IPS-20b (cell line): ENCODE measurements at regions not wholly inside any gene's neighbourhood (a gene's known extent, or its start where the extent isn't known, plus 50 kb on each side); places are given as distances from the start of the nearest gene placed in this dataset.

Source experiments
- H3K27ac ChIP-seq: one replicate; pipeline ENCODE4 v1.5.1; 2013; ENCODE audit warnings: low read length
- H3K27me3 ChIP-seq: 2 replicates; pipeline ENCODE4 v1.6.1; 2013; ENCODE audit warnings: mild to moderate bottlenecking, low read length, inconsistent platforms; ENCODE audit not compliant: insufficient read depth
- H3K36me3 ChIP-seq: 2 replicates; pipeline ENCODE4 v1.6.1; 2013; ENCODE audit warnings: low read depth, mild to moderate bottlenecking, inconsistent platforms, low read length, moderate library complexity; ENCODE audit not compliant: insufficient read depth
- H3K4me1 ChIP-seq: 2 replicates; pipeline ENCODE4 v1.6.1; 2013; ENCODE audit warnings: mild to moderate bottlenecking, control low read depth, inconsistent platforms, low read length, moderate library complexity; ENCODE audit not compliant: insufficient read depth
- H3K4me3 ChIP-seq: 2 replicates; pipeline ENCODE4 v1.5.1; 2013; ENCODE audit warnings: mild to moderate bottlenecking, low read length, inconsistent platforms
- H3K9ac ChIP-seq: 2 replicates; pipeline ENCODE4 v1.6.1; 2013; ENCODE audit warnings: low read depth, mild to moderate bottlenecking, inconsistent platforms, low read length, moderate library complexity
- H3K9me3 ChIP-seq: 2 replicates; pipeline ENCODE4 v1.6.1; 2013; ENCODE audit warnings: mild to moderate bottlenecking, low read depth, low read length, inconsistent platforms; ENCODE audit not compliant: insufficient read depth

DNA sequence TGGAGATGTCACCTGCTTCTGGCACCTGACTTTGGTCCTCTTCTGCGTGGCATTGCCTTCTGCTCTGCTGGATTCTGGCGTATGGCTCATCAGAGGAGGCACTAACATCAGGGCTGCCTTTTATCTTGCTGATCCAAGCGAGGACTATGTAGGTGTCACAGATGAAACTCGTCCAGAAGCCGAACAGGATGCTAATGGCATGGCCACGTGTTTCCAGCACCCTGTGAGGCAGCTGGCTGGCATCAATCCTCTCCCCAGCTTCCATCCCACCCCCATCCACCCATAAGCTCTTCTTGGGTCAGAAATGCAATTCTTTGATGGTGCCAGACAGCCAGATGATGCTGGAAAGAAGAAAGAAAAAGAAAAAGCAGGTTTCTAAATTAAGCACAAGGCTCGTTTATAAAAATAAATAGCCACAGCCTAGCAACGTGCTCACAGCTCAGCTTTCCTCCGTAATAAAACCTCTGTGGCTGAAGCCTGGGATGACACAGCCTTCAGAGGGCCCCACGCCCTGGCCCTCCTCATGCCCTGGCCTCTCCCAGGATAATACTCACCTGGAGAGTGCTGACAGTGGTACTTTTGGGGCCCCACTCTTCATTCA, 212.9 kb upstream of the SERP2 start:
- no peaks in the 10 kb centered on the region; the same call in 1 of the 2 replicates for H3K9me3 ChIP-seq
- no peak overlapping the region for H3K4me3 ChIP-seq
- no peak overlapping the region for H3K27ac ChIP-seq
- H3K27me3 ChIP-seq = no peaks in the 10 kb centered on the region
- H3K9ac ChIP-seq = no peak overlapping the region
- H3K36me3 ChIP-seq = no peaks in the 10 kb centered on the region
- H3K4me1 ChIP-seq = peaks cover 4% of the 10 kb centered on the region; the same call in 1 of the 2 replicates

DNA sequence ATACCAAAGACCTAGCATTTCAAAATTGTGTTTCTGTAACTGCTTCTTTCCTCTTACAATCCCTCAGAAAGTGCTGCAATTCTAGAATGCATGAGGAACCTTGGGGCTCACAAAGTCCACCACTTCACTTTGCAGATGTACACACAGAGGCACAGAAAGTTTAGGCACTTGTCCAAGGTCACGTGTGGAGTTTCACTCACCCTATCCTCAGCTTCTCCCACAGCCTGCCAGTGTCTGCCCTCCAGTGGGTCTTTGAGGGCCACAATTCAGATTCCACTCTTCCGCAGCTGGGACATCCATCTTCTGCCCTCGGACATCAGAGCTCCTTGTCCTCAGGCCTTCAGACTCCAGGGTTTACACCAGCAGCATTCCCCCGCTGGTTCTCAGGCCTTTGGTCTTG, 210.5 kb upstream of the SERP2 start:
- no peaks in the 10 kb centered on the region; the same call in 1 of the 2 replicates for H3K9me3 ChIP-seq
- no peaks in the 10 kb centered on the region for H3K27me3 ChIP-seq
- H3K4me1 ChIP-seq = no peaks in the 10 kb centered on the region
- no peak overlapping the region for H3K4me3 ChIP-seq
- H3K27ac ChIP-seq = no peak overlapping the region
- no peaks in the 10 kb centered on the region for H3K36me3 ChIP-seq
- no peak overlapping the region for H3K9ac ChIP-seq

DNA sequence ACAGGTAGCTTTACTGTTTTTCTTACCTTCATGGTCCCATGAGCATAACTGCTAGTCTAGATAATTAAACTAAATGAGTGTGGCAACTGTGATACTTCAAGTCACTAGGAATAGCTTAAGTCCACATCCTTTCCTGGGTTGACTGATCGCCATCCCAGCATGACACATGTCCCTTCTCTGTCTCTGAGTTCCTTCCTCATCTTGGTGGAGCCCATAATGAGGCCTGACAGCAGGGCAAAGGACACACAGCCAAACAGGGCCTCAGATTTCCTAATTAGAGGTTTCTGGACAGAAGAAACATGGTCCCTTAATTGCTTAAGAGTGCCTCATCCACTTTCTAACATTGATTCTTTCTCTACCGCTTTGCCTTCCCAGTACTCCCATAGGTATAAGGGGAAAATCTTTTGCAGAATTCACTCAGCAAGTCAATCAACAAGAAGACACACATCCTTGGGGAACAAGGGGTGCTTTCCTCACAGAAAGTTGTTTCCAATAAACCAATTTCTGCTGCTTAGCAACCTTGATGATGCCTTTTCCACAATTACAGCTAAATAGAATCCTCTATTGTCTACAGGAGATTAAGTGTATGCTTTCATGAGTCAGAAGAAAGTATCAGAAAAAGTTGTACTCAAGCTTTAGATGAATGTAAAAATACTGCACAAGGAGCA, 208.3 kb upstream of the SERP2 start:
- Histone ChIP-seq H3K36me3 (no peaks in the 10 kb centered on the region), H3K4me3 (no peak overlapping the region), H3K4me1 (no peaks in the 10 kb centered on the region), H3K27ac (no peak overlapping the region), H3K9ac (no peak overlapping the region), H3K9me3 (no peaks in the 10 kb centered on the region), H3K27me3 (no peaks in the 10 kb centered on the region)

DNA sequence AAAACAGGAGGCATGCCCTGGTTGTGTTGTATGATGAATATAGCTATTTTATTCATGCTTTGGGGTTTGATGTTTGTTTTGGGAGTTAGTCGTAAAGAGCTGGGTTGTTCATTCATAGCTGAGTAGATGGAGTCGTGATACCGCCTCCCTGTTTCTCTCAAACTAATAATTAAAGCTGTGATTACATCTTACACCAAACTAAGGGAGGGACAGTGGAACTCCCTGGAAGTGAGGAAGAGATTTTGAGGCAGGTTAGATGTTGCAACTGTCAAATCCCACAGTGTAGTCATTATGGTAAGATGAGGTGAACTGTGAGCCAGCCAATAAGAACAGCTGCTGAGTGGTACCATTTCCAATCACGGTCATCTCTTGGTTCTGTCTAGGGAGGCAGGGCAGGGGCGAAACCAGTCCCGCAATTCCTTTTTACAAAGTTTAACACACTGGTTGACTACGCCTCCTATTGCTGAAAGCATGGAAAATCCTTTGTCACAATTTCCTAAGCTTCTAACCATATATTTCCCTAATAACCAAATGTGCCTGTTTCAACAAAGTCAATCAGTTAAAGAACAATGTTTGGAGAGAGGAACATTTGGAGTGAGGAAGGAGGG, 207.6 kb upstream of the SERP2 start:
- no peaks in the 10 kb centered on the region for H3K4me1 ChIP-seq
- H3K36me3 ChIP-seq = no peaks in the 10 kb centered on the region
- no peak overlapping the region for H3K4me3 ChIP-seq
- no peaks in the 10 kb centered on the region for H3K27me3 ChIP-seq
- no peak overlapping the region for H3K9ac ChIP-seq
- no peaks in the 10 kb centered on the region for H3K9me3 ChIP-seq
- no peak overlapping the region for H3K27ac ChIP-seq

DNA sequence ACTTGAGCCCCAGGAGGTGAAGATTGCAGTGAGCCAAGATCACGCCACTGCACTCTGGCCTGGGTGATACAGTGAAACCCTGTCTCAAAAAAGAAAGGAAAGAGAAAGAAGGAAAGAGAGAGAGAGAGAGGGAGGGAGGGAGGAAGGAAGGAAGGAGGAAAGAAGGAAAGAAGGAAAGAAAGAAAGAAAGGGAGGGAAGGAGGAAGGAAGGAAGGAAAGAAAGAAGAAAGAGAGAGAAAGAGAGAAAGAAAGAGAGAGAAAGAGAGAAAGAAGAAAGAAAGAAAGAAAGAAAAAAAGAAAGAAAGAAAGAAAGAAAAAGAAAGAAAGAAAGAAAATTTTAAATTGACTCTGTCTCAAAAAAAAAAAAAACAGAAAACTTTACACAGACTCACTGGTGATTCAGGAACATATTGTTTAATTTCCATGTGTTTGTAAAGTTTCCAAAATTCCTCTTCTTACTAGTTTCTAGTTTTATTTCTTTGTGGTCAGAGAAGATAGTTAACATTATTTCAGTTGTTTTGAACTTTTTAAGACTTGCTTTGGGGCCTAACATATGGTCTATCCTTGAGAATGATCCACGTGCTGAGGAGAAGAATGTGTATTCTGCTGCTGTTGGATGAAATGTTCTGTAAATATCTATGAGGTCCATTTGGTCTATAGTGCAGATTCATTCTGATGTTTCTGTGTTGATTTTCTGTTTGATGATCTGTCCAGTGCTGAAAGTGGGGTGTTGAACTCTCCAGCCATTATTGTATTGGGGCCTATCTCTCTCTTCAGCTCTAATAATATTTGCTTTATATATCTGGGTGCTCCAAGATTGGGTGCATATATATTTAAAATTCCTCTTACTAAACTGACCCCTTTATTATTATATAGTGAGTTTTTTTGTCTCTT, 204.4 kb upstream of the SERP2 start:
- no peak overlapping the region for H3K4me3 ChIP-seq
- no peaks in the 10 kb centered on the region for H3K27me3 ChIP-seq
- no peaks in the 10 kb centered on the region for H3K4me1 ChIP-seq
- no peak overlapping the region for H3K9ac ChIP-seq
- no peak overlapping the region for H3K27ac ChIP-seq
- no peaks in the 10 kb centered on the region for H3K9me3 ChIP-seq
- H3K36me3 ChIP-seq = no peaks in the 10 kb centered on the region

DNA sequence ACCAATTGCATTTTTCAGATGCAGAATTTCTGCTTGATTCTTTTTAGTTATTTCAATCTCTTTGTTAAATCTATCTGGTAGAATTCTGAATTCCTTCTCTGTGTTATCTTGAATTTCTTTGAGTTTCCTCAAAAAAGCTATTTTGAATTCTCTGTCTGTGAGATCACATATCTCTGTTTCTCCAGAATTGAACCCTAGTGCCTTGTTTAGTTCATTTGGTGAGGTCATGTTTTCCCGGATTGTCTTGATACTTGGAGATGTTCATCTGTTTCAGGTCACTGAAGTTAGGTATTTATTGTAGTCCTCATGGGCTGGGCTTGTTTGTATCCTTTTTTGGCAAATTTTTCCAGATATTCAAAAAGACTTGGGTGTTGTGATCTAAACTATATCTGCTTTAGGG, 202.9 kb upstream of the SERP2 start:
- H3K9ac ChIP-seq = no peak overlapping the region
- no peaks in the 10 kb centered on the region for H3K36me3 ChIP-seq
- H3K9me3 ChIP-seq = no peaks in the 10 kb centered on the region
- no peak overlapping the region for H3K27ac ChIP-seq
- H3K27me3 ChIP-seq = no peaks in the 10 kb centered on the region
- H3K4me3 ChIP-seq = no peak overlapping the region
- no peaks in the 10 kb centered on the region for H3K4me1 ChIP-seq

DNA sequence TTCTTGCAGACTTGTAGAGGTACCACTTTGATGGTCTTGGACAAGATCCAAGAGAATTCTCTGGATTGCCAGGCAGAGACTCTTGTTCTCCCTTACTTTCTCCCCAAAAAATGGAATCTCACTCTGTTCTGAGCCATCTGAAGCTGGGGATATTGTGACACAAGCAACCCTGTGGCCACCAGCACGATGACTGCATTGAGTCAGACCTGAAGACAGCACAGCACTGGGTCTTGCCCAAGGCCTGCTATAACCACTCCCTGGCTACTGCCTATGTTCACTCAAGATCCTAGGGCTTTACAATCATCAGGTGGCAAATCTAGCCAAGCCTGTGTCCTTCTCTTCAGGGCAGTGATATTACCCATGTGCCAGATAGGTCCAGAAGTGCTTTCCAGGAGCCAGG, 202.5 kb upstream of the SERP2 start:
- H3K27ac ChIP-seq = no peak overlapping the region
- H3K27me3 ChIP-seq = no peaks in the 10 kb centered on the region
- no peaks in the 10 kb centered on the region for H3K9me3 ChIP-seq
- H3K4me3 ChIP-seq = no peak overlapping the region
- H3K9ac ChIP-seq = no peak overlapping the region
- no peaks in the 10 kb centered on the region for H3K4me1 ChIP-seq
- H3K36me3 ChIP-seq = no peaks in the 10 kb centered on the region

DNA sequence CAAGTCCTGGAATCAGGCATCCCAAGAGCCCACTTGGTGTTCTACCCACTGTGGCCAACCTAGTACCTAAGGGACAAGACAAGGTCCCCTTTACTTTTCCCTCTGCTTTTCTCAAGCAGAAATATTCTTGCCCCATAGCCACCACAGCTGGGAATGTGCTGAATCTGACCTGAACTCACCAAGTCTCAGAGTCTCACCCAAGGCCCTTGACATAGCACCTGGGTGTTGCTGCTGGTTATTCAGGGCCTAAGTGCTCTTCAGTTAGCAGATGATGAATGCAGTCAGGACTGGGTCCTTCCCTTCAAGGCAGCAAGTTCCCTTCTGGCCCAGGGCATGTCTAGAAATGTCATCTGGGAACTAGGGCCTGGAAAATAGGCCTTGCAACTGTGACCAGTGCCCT, 201.8 kb upstream of the SERP2 start:
- Histone ChIP-seq H3K27ac (no peak overlapping the region), H3K9ac (no peak overlapping the region), H3K4me3 (no peak overlapping the region), H3K36me3 (no peaks in the 10 kb centered on the region), H3K4me1 (no peaks in the 10 kb centered on the region), H3K27me3 (no peaks in the 10 kb centered on the region), H3K9me3 (no peaks in the 10 kb centered on the region)

DNA sequence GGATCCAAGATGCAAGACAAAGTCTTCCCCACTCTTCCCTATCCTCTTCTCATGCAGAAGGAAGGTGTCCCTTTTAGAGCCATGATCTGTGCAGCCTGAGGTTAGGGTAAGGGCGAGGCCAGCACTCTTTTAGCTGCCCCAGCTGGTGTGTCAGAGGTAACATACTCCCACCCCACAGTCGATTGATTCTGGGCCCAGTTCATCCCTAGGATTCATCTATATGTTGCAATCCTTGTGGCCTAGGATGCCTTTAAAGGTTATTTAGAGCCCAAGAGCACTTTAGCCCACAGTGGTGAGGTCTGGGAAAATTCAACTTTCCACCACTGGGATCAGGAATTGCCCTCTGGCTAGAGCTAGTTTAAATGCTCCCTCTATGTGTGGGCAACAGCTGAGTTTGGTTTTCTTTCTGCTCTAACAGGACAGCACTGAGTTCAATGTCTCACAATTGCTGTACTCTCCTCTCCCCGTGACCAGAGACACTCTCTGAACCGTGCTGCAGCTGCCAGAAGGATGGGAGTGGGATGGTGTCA, 201.3 kb upstream of the SERP2 start:
- Histone ChIP-seq H3K9me3 (no peaks in the 10 kb centered on the region), H3K4me1 (no peaks in the 10 kb centered on the region), H3K36me3 (no peaks in the 10 kb centered on the region), H3K27me3 (no peaks in the 10 kb centered on the region), H3K9ac (no peak overlapping the region), H3K4me3 (no peak overlapping the region), H3K27ac (no peak overlapping the region)

DNA sequence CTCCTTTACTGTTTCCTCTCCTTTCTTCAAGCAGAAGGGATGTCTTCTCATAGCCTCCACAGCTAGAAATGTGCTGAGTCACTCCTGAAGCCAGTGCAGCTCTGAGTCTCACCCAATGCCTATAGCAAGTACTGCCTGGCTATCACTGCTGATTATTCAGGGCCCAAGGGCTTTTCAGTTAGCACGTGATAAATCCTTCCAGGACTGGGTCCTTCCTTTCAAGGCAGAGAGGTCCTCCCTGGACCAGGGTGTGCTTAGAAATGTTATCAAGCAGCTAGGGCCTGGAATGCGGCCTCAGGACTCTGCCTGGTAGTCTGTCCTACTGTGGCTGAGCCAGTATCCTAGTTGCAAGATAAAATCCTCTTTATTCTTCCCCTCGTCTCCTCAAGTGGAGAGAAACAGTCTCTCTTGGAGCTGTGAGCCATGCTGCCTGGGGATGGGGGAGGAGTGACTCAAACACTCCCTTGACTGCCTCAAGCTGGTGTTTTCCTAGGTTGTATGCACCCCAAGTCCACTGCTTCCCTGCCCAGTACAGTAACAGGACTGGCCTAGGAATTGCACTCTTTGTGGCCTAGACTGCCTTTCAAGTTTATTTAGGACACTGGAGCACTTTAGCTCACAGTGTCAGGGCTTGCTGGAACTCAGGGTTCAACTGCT, 198.7 kb upstream of the SERP2 start:
- Histone ChIP-seq H3K4me1 (no peaks in the 10 kb centered on the region), H3K9me3 (no peaks in the 10 kb centered on the region), H3K27ac (no peak overlapping the region), H3K9ac (no peak overlapping the region), H3K27me3 (no peaks in the 10 kb centered on the region), H3K36me3 (no peaks in the 10 kb centered on the region), H3K4me3 (no peak overlapping the region)

DNA sequence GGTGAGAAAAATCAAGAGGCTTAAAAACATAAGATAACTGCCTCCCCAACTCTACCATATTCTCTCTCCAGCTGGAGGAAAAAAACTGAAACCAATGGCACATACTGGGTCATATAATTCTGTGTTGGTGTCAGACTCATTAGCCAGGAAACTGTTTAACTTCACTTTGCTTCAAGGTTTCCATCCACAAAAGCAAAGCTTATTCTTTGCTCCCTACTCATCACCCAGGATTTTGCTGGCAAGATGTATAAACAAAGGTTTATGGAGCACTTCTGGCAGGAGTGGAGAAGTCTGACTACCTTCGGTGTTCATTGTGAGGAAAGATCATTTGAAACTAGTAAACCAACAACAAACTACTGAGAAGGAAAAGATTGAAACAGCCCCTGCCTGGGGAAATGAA, 197.5 kb upstream of the SERP2 start:
- no peak overlapping the region for H3K27ac ChIP-seq
- no peak overlapping the region for H3K4me3 ChIP-seq
- no peaks in the 10 kb centered on the region for H3K27me3 ChIP-seq
- H3K9me3 ChIP-seq = no peaks in the 10 kb centered on the region
- H3K4me1 ChIP-seq = no peaks in the 10 kb centered on the region
- no peak overlapping the region for H3K9ac ChIP-seq
- no peaks in the 10 kb centered on the region for H3K36me3 ChIP-seq
